Activated effector memory CD4-positive, alpha-beta T cell treated with anti-CD3 and anti-CD28 coated beads, Interleukin-2, amount 50 U/mL, for 16 hours (primary cell): ENCODE measurements at regions not wholly inside any gene's neighbourhood (a gene's known extent, or its start where the extent isn't known, plus 50 kb on each side); places are given as distances from the start of the nearest gene placed in this dataset.

Experiments used
- DNase-seq: peaks from one replicate; pipeline ENCODE4 v3.0.0-alpha.2; 2020

GRCh38 chr2:109070290-109070689, 58.7 kb upstream of the SH3RF3 start:
- no peak for DNase-seq

DNA sequence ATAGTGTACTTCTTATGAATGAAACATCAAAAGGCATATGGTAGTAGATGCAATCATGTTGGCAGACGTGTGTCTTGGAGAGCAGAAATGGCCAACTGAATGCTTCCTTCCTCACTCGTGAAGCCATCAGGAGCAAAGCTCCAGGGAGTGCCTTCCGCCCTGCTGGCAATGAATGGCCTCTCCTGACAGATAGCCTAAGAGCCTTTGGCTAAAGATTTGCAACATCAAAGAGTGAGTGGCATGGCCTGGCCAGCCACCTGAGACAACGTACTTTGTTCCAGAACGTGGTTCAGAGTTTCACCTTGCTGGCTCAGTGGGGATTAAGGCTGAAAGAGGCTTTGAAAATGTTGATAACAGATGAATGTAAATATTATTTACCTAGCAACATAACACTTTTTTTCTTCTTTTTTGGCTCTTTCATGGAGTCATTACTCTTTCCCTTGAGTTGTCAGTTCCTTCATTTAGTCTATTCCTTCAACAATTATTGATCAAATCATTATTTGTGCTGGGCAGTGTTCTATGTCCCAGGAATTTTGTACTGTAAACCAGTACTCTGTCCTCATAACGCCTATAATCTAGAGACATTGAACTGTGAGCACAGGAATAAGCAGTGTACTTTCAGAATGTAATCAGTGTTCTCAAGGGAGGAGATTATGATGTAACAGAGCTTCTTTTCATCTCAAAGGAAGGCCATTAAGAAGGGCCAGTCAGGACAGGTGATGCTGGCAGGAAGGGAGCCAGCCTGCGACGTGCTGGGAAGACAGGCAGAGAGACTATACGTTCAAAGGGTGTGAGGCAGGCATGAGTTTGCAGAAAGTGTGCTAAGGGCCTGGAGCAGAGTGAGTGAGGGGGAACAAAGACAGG, 59.4 kb upstream of the SH3RF3 start:
- no peak for DNase-seq

DNA sequence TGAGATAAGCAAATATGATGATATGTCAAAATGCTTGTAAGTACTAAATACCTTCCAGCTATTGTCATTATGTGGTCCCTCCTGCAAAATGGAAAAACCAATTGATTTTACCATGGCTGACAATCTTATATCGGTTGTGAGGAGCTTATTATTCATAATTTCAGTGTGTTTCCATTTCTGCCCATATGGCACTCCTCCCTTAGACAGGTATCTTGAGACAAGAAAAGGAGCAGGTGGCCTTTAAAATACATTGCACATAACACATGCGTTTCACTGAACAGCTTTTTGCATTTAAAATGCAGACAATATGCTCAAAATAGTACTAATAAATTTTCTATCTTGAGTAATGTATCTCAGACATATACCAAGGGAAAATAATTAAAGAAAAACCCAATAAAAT, 60.2 kb upstream of the SH3RF3 start:
- DNase-seq: no peak

DNA sequence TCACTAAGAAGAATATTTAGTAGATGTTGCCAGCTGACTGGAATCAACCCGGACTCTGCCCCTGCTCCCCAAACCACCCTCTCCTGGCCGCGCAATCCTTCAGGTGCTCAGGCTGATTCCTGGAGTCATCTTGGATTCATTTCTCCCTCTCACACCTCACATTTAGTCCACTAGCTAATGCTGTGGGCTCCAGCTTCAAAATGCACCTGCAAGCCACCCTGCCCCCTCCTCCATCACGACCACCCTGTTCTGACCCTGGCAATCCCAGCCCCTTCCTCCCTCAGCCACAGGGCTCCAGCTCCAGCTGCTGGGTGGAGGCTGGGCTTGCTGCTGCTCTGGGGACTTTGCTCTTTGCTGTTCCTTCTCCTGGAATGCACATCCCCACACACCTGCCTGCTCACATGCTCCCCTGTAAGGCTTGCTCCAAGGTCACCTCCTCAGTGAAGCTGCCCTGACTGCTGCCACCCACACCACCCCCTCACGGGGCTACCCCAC, 61.3 kb upstream of the SH3RF3 start:
- no peak for DNase-seq

- no peak for DNase-seq
Observed at GRCh38 chr2:109066917-109067597, 61.9 kb upstream of the SH3RF3 start.

- peak; percentile 45 for DNase-seq
Observed at GRCh38 chr2:109066501-109066900, 62.5 kb upstream of the SH3RF3 start.

GRCh38 chr2:109065391-109065734, 63.6 kb upstream of the SH3RF3 start:
- DNase-seq: peak; percentile 25

DNA sequence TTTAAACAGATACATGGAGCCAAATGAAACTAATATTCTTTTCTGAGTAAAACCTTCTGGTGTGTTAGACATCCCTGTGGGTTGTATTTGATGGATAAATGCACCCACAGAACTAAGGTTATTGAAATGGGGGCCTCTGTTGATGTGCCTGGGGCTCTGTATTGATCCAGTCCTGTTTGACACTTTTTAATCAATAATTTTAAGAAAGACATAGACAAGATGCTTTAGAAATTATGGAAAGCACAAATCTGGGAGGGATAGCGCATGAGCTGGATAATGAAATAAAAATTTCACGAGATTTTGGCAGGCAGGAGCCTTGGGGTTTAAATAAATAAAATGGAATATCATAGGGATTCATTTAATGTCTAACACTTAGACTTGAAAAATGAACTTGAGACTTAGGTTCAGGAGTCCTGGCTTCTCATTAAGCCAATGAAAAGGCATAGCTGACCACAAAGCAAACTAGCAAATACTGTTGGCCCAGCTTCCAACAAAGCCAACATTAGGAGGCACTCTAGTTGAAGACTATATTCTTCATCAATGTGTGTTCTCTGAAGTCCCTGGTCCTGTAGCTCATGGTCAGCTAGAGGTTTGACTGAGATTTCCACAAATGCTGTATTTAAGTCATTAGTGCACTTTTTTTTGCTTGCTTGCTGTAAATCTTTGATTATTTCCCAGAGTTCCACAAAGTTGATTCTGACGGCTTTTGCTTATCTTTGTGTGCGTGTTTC, 64.2 kb upstream of the SH3RF3 start:
- DNase-seq: no peak

DNA sequence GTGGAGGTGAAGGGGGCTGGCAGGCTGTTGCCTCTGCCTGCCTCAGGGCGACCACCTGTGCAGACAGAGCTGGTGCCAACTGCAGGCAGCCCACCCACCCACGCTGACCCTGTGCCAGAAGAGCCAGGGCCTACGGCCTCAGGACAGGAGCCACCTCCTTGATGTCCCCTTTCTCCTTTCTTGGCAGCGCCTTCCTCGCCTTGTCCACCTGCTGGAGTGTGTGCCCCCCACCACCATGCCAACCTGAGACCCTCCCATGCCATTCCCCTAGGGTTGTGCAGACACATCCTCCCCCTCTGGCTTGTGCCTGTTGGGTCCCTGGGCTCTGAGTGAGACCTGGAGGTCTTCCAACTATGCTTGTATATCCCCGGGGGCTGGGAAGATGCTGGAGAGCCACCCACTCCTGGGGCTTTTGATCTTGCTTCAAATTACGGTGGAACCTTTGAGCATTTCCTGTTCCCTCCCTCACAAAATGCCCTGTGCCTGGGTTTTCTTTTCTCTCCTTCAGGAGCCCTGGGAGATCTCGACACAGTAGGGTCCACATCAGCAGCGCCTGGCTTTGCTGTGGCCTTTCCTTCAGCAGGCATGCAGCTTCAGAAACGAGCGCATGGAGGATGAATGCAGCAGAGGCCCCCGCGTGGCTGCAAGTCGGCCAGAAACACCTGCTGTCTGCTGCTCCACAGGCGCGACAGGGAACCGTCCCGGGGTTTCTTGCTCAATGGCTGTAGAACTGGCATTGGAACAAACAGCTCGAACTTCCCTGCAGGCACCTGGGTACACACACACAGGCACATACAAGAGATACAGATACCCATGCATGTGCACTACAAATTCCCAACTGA, 65.9 kb upstream of the SH3RF3 start:
- DNase-seq: no peak

DNA sequence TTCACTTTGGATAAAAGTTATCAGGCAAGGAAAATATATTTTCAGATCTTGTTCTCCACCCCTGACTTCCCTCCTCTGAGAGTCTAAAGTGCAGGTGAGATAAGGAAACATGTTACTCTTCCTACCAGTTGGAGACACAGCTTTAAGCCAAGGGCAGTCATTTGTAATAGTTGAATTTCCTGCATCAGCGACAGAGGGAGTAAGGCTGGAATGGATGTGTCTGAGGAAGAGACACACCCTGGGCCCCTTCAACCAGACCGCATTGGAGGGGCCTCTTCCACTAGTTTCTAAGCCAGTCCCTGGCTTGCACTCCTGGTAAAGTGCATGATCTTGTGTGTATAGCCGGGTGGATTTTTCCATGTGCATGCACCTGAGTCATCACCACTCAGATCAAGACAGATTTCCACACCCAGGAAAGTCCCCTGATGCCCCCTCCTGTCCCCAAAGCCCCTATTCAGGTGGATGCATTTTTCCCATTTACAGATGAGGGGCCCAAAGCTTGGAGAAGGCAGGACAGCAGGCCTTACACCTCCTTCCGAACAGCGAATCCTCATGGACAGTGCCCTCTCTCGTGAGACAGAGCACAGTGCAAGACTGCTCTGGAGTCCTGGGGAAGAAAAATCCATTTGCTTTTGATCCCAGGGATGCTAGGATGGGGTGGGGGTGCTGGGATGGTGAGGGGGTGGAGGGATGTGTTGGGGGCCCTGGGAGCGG, 66.7 kb upstream of the SH3RF3 start:
- no peak for DNase-seq

DNA sequence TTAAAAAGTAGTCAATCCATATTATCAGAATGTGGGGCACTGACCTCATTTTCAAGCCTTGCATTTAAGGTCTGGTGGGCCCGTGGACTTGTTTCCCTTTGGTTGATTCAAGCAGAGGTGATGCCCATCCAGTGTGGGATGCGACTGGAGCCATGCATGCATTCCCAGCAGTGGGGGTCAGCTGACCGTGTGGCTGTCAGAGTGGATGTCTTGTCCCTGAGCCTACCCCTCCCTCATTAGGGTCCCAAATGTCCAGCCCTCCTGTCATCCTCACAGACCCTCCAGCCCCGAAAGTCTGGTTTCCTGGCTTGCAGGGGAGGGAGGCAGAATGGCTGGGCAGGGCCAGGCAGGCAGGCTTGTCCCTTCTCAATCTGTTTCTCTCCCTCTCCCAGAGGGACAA, 67.3 kb upstream of the SH3RF3 start:
- no peak for DNase-seq

DNA sequence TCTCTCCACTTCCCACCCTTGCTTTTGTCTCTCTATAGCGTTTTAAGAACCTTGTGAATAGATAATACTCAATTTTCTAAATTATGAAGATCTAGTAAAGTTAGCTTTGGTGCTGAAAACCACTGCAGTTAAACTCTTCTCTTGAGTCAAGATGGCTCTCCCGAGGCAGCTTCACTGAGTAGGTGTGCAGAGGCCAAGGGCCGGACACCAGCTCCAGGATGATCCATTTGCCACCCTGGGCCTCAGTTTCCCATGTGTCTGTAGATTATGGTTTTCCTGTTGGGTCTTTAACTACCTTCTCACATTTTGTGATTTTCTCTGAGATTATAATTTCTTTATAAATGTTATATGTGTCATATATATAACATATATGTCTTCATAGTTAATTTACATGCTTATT, 68.5 kb upstream of the SH3RF3 start:
- no peak for DNase-seq

DNA sequence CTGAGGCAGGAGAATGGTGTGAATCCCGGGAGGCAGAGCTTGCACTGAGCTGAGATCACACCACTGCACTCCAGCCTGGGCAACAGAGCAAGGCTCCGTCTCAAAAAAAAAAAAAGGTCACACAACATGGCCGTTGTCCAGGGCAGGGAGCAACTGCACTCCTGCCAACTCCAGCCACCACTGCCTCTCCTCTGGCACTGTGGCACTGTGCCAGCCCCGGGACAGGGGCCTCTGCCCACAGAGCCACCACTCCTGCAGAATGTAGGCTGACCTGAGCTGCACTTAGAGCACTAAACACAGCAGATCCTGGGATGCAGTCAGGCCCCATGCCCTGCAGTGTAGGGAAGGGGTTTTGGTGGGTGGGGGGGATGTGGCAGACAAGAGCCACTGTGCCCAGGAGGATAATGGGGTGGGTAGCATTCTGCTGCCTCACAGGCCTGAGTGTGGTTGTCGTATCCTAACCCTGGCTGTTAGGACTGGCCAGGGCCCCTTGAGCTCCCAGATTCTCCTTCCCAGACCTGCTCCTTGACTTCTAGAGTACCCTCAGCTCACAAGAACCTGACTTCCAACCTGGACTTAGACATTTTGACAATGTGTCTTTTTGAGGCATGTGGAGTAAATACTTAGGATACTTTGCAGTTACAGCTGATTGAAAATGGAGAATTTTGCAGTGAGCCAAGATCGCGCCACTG, 69.4 kb upstream of the SH3RF3 start:
- no peak for DNase-seq

- DNase-seq: no peak
Observed at GRCh38 chr2:109058802-109059201, 69.8 kb upstream of the EDAR start.

- DNase-seq: no peak
Observed at GRCh38 chr2:109058191-109058632, 69.2 kb upstream of the EDAR start.

GRCh38 chr2:109057686-109058085, 68.7 kb upstream of the EDAR start:
- no peak for DNase-seq

DNA sequence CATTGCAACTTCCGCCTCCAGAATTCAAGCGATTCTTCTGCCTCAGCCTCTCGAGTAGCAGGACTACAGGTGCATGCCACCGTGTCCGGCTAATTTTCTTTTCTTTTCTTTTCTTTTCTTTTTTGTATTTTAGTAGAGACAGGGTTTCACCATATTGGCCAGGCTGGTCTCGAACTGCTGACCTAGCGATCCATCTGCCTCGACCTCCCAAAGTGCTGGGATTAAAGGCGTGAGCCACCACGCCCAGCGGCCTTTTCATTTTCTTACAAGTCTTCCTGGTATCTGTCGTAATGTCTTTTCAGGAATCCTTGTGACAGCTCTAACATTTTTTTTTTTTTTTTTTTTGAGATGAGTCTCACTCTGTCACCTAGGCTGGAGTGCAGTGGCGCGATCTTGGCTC, 66.4 kb upstream of the EDAR start:
- no peak for DNase-seq

DNA sequence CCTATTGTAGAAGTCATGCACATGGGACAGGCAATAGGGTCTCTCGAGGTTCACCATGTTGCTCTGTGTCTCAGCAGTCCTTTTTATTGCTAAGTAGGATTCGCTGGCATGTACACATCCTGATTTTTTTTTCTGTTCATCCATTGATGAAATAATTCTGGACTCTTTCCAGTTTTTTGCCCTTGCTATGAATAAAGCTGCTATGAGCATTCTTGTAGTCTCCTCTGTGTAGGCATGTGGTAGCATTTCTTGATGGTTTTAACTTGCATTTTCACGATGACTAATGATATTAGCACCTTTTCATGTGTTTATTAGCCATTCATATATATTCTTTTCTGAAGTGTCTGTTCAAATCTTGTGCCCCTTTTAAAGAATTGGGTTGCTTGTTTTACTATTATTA, 65.8 kb upstream of the EDAR start:
- DNase-seq: no peak

DNA sequence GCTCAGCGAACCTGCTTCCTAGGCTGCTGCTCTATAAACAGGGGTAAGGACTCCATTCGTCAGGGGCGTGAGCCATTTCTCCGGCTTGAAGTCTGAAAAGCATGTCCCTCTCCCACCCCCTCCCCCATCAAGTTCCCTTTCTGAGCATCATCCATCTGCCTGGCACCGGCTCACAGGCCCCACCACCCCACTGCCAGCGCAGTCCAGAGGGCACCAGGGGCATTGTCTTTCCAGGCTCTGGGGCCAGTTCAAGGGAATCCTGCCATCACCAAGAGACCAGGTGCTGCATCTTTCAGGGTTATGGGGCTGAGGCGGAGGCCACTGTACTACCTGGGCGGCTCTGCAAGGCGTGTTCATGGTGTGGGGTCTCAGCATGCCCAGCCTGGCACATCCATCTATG, 64.7 kb upstream of the EDAR start:
- no peak for DNase-seq

GRCh38 chr2:109052922-109053321, 63.9 kb upstream of the EDAR start:
- no peak for DNase-seq

GRCh38 chr2:109049022-109049421, 60.0 kb upstream of the EDAR start:
- DNase-seq: no peak
